ENCODE measurements at regions not wholly inside any gene's neighbourhood (a gene's known extent, or its start where the extent isn't known, plus 50 kb on each side); places are given as distances from the start of the nearest gene placed in this dataset.

- Histone ChIP-seq H3K4me3 (ENCODE audit: low read length in 3 of 3) (no peak overlapping the region), H3K27me3 (ENCODE audit: control insufficient read depth, insufficient read depth, low read length) (no peaks in the 10 kb centered on the region), H3K27ac (ENCODE audit: low read depth in 2 of 2, low read length in 2 of 2) (no peak overlapping the region), H3K9ac (ENCODE audit: low read length in 3 of 3) (no peak overlapping the region), H3K9me3 (ENCODE audit: control insufficient read depth in 2 of 3, insufficient read depth in 1 of 3, low read length in 3 of 3) (no peaks in the 10 kb centered on the region), H3K36me3 (ENCODE audit: control insufficient read depth in 2 of 3, insufficient read depth in 3 of 3, low read length in 3 of 3) (no peaks in the 10 kb centered on the region), H3K4me1 (ENCODE audit: control insufficient read depth in 2 of 3, insufficient read depth in 2 of 3, low read depth in 1 of 3, low read length in 3 of 3) (no peaks in the 10 kb centered on the region)
- no peak for FAIRE-seq
- DNase-seq: no peak
- TF ChIP-seq, protein P1, sequence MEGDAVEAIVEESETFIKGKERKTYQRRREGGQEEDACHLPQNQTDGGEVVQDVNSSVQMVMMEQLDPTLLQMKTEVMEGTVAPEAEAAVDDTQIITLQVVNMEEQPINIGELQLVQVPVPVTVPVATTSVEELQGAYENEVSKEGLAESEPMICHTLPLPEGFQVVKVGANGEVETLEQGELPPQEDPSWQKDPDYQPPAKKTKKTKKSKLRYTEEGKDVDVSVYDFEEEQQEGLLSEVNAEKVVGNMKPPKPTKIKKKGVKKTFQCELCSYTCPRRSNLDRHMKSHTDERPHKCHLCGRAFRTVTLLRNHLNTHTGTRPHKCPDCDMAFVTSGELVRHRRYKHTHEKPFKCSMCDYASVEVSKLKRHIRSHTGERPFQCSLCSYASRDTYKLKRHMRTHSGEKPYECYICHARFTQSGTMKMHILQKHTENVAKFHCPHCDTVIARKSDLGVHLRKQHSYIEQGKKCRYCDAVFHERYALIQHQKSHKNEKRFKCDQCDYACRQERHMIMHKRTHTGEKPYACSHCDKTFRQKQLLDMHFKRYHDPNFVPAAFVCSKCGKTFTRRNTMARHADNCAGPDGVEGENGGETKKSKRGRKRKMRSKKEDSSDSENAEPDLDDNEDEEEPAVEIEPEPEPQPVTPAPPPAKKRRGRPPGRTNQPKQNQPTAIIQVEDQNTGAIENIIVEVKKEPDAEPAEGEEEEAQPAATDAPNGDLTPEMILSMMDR (IDR thresholded peaks at IDR 0.05; ENCODE audit: borderline replicate concordance, extremely low read depth, insufficient read depth): no peak
- intact Hi-C loops (cut with DNase I): no loop called here
These were observed 575.8 kb upstream of the KLF12 start for GRCh38 chr13:74710006-74710405.

GRCh38 chr13:74709226-74709625 is 575.0 kb upstream of the KLF12 start:
- Histone ChIP-seq H3K9ac (ENCODE audit: low read length in 3 of 3) (no peak overlapping the region), H3K9me3 (ENCODE audit: control insufficient read depth in 2 of 3, insufficient read depth in 1 of 3, low read length in 3 of 3) (no peaks in the 10 kb centered on the region), H3K4me3 (ENCODE audit: low read length in 3 of 3) (no peak overlapping the region), H3K4me1 (ENCODE audit: control insufficient read depth in 2 of 3, insufficient read depth in 2 of 3, low read depth in 1 of 3, low read length in 3 of 3) (no peaks in the 10 kb centered on the region), H3K27me3 (ENCODE audit: control insufficient read depth, insufficient read depth, low read length) (no peaks in the 10 kb centered on the region), H3K27ac (ENCODE audit: low read depth in 2 of 2, low read length in 2 of 2) (no peak overlapping the region), H3K36me3 (ENCODE audit: control insufficient read depth in 2 of 3, insufficient read depth in 3 of 3, low read length in 3 of 3) (no peaks in the 10 kb centered on the region)
- intact Hi-C loops (cut with DNase I): no loop called here
- DNase-seq: no peak
- TF ChIP-seq, protein P1 (IDR thresholded peaks at IDR 0.05; ENCODE audit: borderline replicate concordance, extremely low read depth, insufficient read depth): no peak
- no peak for FAIRE-seq

DNA sequence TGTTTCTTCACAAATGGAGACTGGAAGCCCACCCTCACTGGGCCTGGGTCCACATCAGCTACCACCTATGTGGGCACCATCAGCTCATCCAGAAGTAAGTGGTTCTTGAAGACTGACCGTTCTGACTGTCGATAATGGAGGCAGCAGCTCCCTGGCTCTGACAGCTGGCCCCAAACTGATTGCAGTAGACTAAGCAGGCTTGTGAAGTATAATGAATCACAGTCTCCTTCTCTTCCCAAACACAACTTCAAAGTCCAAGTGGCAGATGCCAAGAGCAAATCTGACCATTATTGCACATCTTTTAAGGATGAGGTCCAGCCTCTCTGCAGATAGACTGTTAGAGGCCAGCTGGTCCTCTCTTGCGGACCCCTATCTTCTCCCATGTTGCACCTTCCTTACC is 574.4 kb upstream of the KLF12 start:
- FAIRE-seq (no peak), DNase-seq (no peak)
- TF ChIP-seq, protein P1 (IDR thresholded peaks at IDR 0.05; ENCODE audit: borderline replicate concordance, extremely low read depth, insufficient read depth): no peak
- no peaks in the 10 kb centered on the region for H3K27me3 ChIP-seq (ENCODE audit: control insufficient read depth, insufficient read depth, low read length)
- no peak overlapping the region for H3K9ac ChIP-seq (ENCODE audit: low read length in 3 of 3)
- intact Hi-C loops (cut with DNase I): no loop called here
- H3K4me3 ChIP-seq (ENCODE audit: low read length in 3 of 3): no peak overlapping the region
- H3K9me3 ChIP-seq (ENCODE audit: control insufficient read depth in 2 of 3, insufficient read depth in 1 of 3, low read length in 3 of 3): no peaks in the 10 kb centered on the region
- H3K36me3 ChIP-seq (ENCODE audit: control insufficient read depth in 2 of 3, insufficient read depth in 3 of 3, low read length in 3 of 3): no peaks in the 10 kb centered on the region
- H3K27ac ChIP-seq (ENCODE audit: low read depth in 2 of 2, low read length in 2 of 2): no peak overlapping the region
- H3K4me1 ChIP-seq (ENCODE audit: control insufficient read depth in 2 of 3, insufficient read depth in 2 of 3, low read depth in 1 of 3, low read length in 3 of 3): no peaks in the 10 kb centered on the region

DNA sequence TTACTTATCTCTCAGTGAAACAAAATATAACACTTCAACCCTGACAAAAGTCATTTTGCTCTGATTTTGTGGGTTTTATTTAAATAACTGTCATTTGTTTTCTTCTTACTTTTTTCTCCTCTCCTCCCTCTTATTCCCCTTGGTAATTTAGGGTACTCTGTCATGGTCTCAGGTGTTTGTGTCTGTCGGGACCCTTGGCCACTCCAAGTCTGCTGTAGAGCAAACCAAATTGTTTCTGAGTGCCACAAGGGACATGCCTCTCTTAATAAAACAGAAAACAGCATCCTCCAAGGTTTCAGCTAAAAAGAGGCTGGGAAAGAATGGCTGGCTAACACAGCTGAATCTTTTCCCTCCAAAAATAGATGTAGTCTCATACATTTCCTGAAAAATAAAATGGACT is 573.1 kb upstream of the KLF12 start:
- FAIRE-seq (no peak), DNase-seq (no peak)
- Histone ChIP-seq H3K27me3 (ENCODE audit: control insufficient read depth, insufficient read depth, low read length) (no peaks in the 10 kb centered on the region), H3K4me1 (ENCODE audit: control insufficient read depth in 2 of 3, insufficient read depth in 2 of 3, low read depth in 1 of 3, low read length in 3 of 3) (no peaks in the 10 kb centered on the region), H3K9me3 (ENCODE audit: control insufficient read depth in 2 of 3, insufficient read depth in 1 of 3, low read length in 3 of 3) (no peaks in the 10 kb centered on the region), H3K36me3 (ENCODE audit: control insufficient read depth in 2 of 3, insufficient read depth in 3 of 3, low read length in 3 of 3) (no peaks in the 10 kb centered on the region), H3K4me3 (ENCODE audit: low read length in 3 of 3) (no peak overlapping the region), H3K27ac (ENCODE audit: low read depth in 2 of 2, low read length in 2 of 2) (no peak overlapping the region), H3K9ac (ENCODE audit: low read length in 3 of 3) (no peak overlapping the region)
- intact Hi-C loops (cut with DNase I): no loop called here
- TF ChIP-seq, protein P1 (IDR thresholded peaks at IDR 0.05; ENCODE audit: borderline replicate concordance, extremely low read depth, insufficient read depth): no peak
